Endodermal cell (in vitro differentiated cells): ENCODE measurements at regions not wholly inside any gene's neighbourhood (a gene's known extent, or its start where the extent isn't known, plus 50 kb on each side); places are given as distances from the start of the nearest gene placed in this dataset.

Experiments
- DNase-seq: peaks from one replicate; pipeline ENCODE4 v3.0.0-alpha.2; 2017
- H3K27ac ChIP-seq: 2 replicates; pipeline ENCODE4 v1.5.1; 2013; ENCODE audit warnings: mild to moderate bottlenecking, low read depth, low read length, moderate library complexity
- H3K27me3 ChIP-seq: 2 replicates; pipeline ENCODE4 v1.6.1; 2013; ENCODE audit warnings: mild to moderate bottlenecking, low read length, moderate library complexity; ENCODE audit not compliant: insufficient read depth, control insufficient read depth, poor library complexity, severe bottlenecking
- H3K36me3 ChIP-seq: 2 replicates; pipeline ENCODE4 v1.7.0; 2013; ENCODE audit warnings: mild to moderate bottlenecking, low read length, moderate library complexity; ENCODE audit not compliant: control insufficient read depth, insufficient read depth
- H3K4me1 ChIP-seq: one replicate; pipeline ENCODE4 v1.7.0; 2013; ENCODE audit warnings: low read length; ENCODE audit not compliant: control insufficient read depth, insufficient read depth
- H3K4me3 ChIP-seq: 2 replicates; pipeline ENCODE4 v1.5.1; 2013; ENCODE audit warnings: mild to moderate bottlenecking, low read length, moderate library complexity
- H3K9ac ChIP-seq: 2 replicates; pipeline ENCODE4 v1.6.1; 2013; ENCODE audit warnings: mild to moderate bottlenecking, low read length, moderate library complexity; ENCODE audit not compliant: poor library complexity, severe bottlenecking; ENCODE audit errors: extremely low read depth
- H3K9me3 ChIP-seq: 2 replicates; pipeline ENCODE4 v1.6.1; 2013; ENCODE audit warnings: mild to moderate bottlenecking, low read length, moderate library complexity; ENCODE audit not compliant: control insufficient read depth
- H3K27ac Mint-ChIP-seq: 2 replicates; pipeline ENCODE4 v1.8.0; 2020; ENCODE audit warnings: mixed read lengths
- H3K27me3 Mint-ChIP-seq: 2 replicates; pipeline ENCODE4 v1.8.0; 2021; ENCODE audit warnings: mild to moderate bottlenecking, mixed read lengths; ENCODE audit not compliant: insufficient read depth
- H3K36me3 Mint-ChIP-seq: 2 replicates; pipeline ENCODE4 v1.8.0; 2020; ENCODE audit warnings: low read depth, mixed read lengths
- H3K4me1 Mint-ChIP-seq: 2 replicates; pipeline ENCODE4 v1.8.0; 2020; ENCODE audit warnings: mixed read lengths
- H3K4me3 Mint-ChIP-seq: 2 replicates; pipeline ENCODE4 v1.8.0; 2020; ENCODE audit warnings: mild to moderate bottlenecking, moderate library complexity, mixed read lengths
- H3K9me3 Mint-ChIP-seq: 2 replicates; pipeline ENCODE4 v1.8.0; 2020; ENCODE audit warnings: mild to moderate bottlenecking, mixed read lengths
- CTCF ChIP-seq: fragments of 200-600 bp; sonication (generic); conservative IDR thresholded peaks from 2 replicates; pipeline ENCODE4 v1.5.0; 2021; ENCODE audit warnings: antibody characterized with exemption, mild to moderate bottlenecking
- WGBS, 2 experiments: methylation state at CpG; one replicate each; pipeline versions ENCODE4 v1.1.5 to v1.1.7; 2013; ENCODE audit warnings: missing lambda C conversion rate in 2 of 2, mixed read lengths in 1 of 2; ENCODE audit not compliant: insufficient coverage in 1 of 2, insufficient read length in 1 of 2; 5-methylcytosine and 5-hydroxymethylcytosine counted together

- H3K4me1 ChIP-seq, result no peaks in the 10 kb centered on the region
- H3K4me3 ChIP-seq, result no peak overlapping the region
- no peaks in the 10 kb centered on the region for H3K9me3 ChIP-seq
- DNase-seq, result no peak
- H3K27me3 Mint-ChIP-seq, result peaks cover 43% of the 10 kb centered on the region
- H3K9me3 Mint-ChIP-seq, result no peaks in the 10 kb centered on the region
- peaks cover 8% of the 10 kb centered on the region for H3K27me3 ChIP-seq
- no peak for TF ChIP-seq CTCF
- no peak overlapping the region for H3K27ac ChIP-seq
- H3K4me3 Mint-ChIP-seq, result no peak overlapping the region
- no peaks in the 10 kb centered on the region for H3K36me3 ChIP-seq
- H3K4me1 Mint-ChIP-seq, result peaks cover 12% of the 10 kb centered on the region
- no peaks in the 10 kb centered on the region for H3K36me3 Mint-ChIP-seq
- H3K9ac ChIP-seq, result no peak overlapping the region
- WGBS, 2 experiments, result 92 to 100% methylated on average over 2 to 7 of the region's 7 CpGs
- no peak overlapping the region for H3K27ac Mint-ChIP-seq
Measured at GRCh38 chr2:120612471-120612870, 123.2 kb upstream of the GLI2 start.

GRCh38 chr2:120612931-120613330, 122.7 kb upstream of the GLI2 start:
- H3K9me3 ChIP-seq, result no peaks in the 10 kb centered on the region
- H3K9me3 Mint-ChIP-seq, result no peaks in the 10 kb centered on the region
- no peak overlapping the region for H3K27ac Mint-ChIP-seq
- peaks cover 8% of the 10 kb centered on the region for H3K4me1 Mint-ChIP-seq
- H3K36me3 ChIP-seq, result no peaks in the 10 kb centered on the region
- no peak overlapping the region for H3K27ac ChIP-seq
- peaks cover 43% of the 10 kb centered on the region for H3K27me3 Mint-ChIP-seq
- peaks cover 8% of the 10 kb centered on the region for H3K27me3 ChIP-seq
- no peak for DNase-seq
- H3K36me3 Mint-ChIP-seq, result no peaks in the 10 kb centered on the region
- no peak for TF ChIP-seq CTCF
- no peak overlapping the region for H3K9ac ChIP-seq
- 80 to 84% methylated on average over 5 to 7 of the region's 7 CpGs for WGBS, 2 experiments
- no peak overlapping the region for H3K4me3 ChIP-seq
- no peak overlapping the region for H3K4me3 Mint-ChIP-seq
- no peaks in the 10 kb centered on the region for H3K4me1 ChIP-seq

GRCh38 chr2:120613742-120614571, 121.7 kb upstream of the GLI2 start:
- peaks cover 8% of the 10 kb centered on the region for H3K27me3 ChIP-seq
- Mint-ChIP-seq H3K4me3 (no peak overlapping the region), H3K9me3 (no peaks in the 10 kb centered on the region), H3K27ac (no peak overlapping the region), H3K4me1 (peaks cover 8% of the 10 kb centered on the region), H3K36me3 (no peaks in the 10 kb centered on the region), H3K27me3 (peaks cover 43% of the 10 kb centered on the region)
- 83 to 90% methylated on average over 24 to 29 of the region's 29 CpGs for WGBS, 2 experiments
- H3K4me1 ChIP-seq, result no peaks in the 10 kb centered on the region
- H3K4me3 ChIP-seq, result no peak overlapping the region
- H3K36me3 ChIP-seq, result no peaks in the 10 kb centered on the region
- no peak overlapping the region for H3K27ac ChIP-seq
- no peak for DNase-seq
- TF ChIP-seq CTCF, result no peak
- H3K9ac ChIP-seq, result no peak overlapping the region
- H3K9me3 ChIP-seq, result no peaks in the 10 kb centered on the region
